HK-2 (cell line): ENCODE measurements at regions not wholly inside any gene's neighbourhood (a gene's known extent, or its start where the extent isn't known, plus 50 kb on each side); places are given as distances from the start of the nearest gene placed in this dataset.

Source experiments
- DNase-seq: peaks from one replicate; pipeline ENCODE4 v3.0.0-alpha.2; 2018; ENCODE audit not compliant: unreplicated experiment

DNA sequence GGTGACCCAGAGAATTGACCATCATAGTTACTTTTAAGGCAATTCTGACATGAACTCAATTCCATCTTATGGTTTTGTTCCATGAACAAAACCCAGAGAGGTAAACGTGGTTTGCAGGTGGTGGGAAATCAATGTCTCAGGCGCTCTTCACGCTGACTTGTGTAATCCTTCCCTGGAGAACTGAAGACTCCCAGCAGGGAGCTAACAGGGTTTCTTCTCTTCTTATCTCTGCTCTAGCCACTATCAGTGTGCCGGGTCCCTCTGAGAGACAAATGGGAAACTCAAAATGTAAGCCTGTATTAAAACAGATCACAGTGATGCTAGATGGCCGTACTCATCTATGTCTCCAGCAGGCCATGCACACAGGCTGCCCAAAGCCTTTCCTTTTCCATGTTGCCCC is 57.6 kb upstream of the ARGLU1 start:
- no peak for DNase-seq

DNA sequence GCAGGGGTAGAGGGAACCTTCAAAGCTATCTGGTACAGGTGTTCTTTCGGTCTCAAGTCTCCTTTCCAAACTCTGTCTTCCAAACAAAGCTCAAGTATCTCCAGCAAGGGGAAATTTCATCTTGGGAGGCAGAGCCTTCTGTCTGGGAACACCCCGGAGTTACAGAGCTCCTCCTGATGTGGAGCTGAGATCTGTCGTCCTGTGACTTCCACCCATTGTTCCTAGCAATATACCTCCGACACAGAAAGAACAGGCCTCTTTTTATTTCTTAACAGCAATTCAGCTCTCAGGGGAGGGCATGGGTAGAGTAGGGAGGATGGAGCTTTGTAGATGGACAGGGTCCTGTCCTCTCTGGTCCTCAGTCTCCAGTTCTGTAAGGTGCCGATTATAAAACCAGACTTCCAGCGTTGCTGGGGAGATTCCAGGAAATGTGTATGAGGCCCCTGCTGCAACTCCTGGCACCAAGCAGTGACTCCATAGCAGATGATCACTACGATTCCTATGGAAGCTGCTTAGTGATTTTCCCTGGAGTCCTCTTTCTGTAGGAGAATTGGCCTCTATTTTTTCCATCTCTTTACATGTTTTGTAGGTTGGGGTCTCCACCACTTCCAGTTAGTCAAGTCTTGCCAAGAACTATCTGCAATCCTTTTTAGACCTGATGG is 56.0 kb upstream of the ARGLU1 start:
- no peak for DNase-seq

DNA sequence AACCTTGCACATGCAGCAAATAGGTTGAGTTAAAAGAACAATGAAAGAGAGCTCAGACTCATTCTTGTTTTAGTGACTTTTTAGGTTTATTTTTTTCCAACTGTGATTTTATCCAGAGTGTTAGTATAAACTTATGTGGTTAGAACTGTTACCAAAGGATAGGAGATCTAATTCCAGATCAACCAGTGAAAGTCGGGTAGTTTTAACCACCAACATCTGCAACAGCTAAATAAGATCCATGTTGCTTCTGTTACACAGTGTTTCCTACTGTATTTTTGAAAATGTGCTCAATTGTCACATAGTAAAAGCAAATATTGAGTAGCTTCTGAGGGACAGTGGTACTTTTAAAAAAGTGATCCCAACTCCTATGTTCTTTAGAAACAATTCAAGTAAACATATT is 53.9 kb upstream of the ARGLU1 start:
- no peak for DNase-seq

DNA sequence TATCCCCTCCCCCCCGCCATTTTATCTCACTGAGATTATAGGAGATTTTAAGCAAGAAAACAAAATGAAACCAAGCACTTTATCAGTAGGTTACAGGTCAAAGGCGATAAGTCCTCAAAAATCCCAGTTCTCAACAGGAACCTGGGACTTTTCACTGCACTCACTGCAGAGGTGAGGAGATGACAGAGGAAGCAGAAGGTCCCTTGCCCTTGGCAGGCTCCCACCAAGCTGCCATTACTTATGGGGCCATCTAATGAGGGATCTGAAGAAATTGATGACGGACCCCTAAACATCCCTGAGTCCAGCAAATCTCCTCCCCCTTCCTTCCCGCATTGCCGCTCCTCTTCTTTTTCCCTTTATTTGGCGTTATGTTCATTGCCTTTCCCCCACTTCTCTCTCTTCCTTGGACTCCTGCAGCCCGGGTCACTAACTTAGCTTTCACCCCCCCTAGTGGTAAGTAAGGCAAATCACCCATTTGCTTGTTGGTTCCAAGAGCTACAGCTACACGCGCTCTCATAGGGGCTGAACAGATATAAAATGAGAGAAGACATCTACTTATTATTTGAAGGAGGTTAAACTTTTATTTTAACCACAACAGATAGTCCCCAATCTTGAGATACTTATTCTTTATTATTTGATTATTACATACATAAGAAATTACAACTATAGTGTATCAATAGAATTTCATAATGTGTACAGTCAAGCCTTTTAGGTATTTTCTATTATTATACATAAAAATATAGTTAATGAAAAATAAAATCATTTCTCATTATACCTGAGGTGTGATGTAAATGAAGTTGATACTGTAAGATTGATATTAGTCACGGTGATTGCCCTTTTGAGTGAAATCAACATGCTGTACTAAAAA is 52.0 kb upstream of the ARGLU1 start:
- DNase-seq: peak; percentile 7
